ENCODE measurements at regions not wholly inside any gene's neighbourhood (a gene's known extent, or its start where the extent isn't known, plus 50 kb on each side); places are given as distances from the start of the nearest gene placed in this dataset.

DNA sequence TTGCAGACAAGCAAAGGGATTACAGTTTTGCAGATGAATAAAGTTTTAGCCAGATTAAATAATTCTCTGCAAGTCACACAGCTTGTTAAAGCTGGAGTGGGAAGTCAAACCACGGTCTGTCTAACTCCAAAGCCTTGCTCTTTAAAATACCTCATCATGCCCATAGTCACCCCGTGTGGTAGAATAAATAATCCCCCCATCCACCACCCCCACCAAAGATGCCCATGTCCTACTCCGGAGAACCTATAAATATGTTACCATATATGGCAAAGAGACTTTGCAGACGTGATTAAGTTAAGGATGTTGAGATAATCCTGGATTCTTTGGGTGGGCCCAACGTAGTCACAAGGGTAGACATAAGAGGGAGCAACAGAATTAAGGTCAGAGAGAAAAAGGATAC is 118.7 kb downstream of the BEND2 start:
- no peak for DNase-seq (ENCODE audit: low spot score)
- Histone ChIP-seq H3K4me3 (no peak overlapping the region), H3K9me2 (replicated peaks; ENCODE audit: insufficient read depth) (no peaks in the 10 kb centered on the region), H3K4me1 (ENCODE audit: insufficient read depth) (peaks cover 5% of the 10 kb centered on the region), H3K9me3 (ENCODE audit: low read depth) (no peaks in the 10 kb centered on the region), H3K27me3 (no peaks in the 10 kb centered on the region), H3K4me2 (no peak overlapping the region), H4K20me1 (ENCODE audit: insufficient read depth, poor library complexity, severe bottlenecking) (no peaks in the 10 kb centered on the region), H3K27ac (no peak overlapping the region), H2AFZ (no peak overlapping the region), H3K36me3 (replicated peaks; ENCODE audit: insufficient read depth, low read depth) (no peaks in the 10 kb centered on the region), H3K79me2 (peaks cover 27% of the 10 kb centered on the region)
- no peak for TF ChIP-seq EZH2phosphoT487 (IDR thresholded peaks at IDR 0.05; ENCODE audit: low read depth, severe bottlenecking, unreplicated experiment)
- TF ChIP-seq EZH2 (IDR thresholded peaks at IDR 0.05; ENCODE audit: borderline replicate concordance), result no peak
- TF ChIP-seq, protein P1, sequence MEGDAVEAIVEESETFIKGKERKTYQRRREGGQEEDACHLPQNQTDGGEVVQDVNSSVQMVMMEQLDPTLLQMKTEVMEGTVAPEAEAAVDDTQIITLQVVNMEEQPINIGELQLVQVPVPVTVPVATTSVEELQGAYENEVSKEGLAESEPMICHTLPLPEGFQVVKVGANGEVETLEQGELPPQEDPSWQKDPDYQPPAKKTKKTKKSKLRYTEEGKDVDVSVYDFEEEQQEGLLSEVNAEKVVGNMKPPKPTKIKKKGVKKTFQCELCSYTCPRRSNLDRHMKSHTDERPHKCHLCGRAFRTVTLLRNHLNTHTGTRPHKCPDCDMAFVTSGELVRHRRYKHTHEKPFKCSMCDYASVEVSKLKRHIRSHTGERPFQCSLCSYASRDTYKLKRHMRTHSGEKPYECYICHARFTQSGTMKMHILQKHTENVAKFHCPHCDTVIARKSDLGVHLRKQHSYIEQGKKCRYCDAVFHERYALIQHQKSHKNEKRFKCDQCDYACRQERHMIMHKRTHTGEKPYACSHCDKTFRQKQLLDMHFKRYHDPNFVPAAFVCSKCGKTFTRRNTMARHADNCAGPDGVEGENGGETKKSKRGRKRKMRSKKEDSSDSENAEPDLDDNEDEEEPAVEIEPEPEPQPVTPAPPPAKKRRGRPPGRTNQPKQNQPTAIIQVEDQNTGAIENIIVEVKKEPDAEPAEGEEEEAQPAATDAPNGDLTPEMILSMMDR (IDR thresholded peaks at IDR 0.05; ENCODE audit: poor library complexity), result no peak
- WGBS (ENCODE audit: low lambda C conversion rate, missing lambda C conversion rate), result 78% methylated on average over 5 of the region's 5 CpGs

DNA sequence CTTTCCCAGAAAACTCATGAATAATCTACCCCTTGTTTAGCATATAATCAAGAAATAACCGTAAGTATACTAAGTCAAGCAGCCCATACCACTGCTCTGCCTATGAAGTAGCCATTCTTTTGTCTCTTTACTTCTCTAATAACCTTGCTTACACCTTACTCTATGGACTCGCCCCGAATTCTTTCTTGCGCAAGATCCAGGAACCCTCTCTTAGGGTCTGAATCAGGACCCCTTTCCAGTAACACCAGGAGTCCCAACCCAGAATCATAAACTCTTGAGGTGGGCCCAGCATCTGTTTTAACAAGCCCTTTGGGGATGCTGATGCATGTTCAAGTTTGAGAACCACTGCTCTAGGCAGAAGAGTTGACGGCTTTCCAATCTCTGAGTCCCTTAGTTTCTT is 119.6 kb downstream of the BEND2 start:
- Histone ChIP-seq H3K79me2 (peaks cover 33% of the 10 kb centered on the region), H4K20me1 (ENCODE audit: insufficient read depth, poor library complexity, severe bottlenecking) (no peaks in the 10 kb centered on the region), H2AFZ (no peak overlapping the region), H3K4me1 (ENCODE audit: insufficient read depth) (peaks cover 5% of the 10 kb centered on the region), H3K4me3 (no peak overlapping the region), H3K9me2 (replicated peaks; ENCODE audit: insufficient read depth) (no peaks in the 10 kb centered on the region), H3K27ac (no peak overlapping the region), H3K27me3 (no peaks in the 10 kb centered on the region), H3K4me2 (no peak overlapping the region), H3K36me3 (replicated peaks; ENCODE audit: insufficient read depth, low read depth) (no peaks in the 10 kb centered on the region), H3K9me3 (ENCODE audit: low read depth) (no peaks in the 10 kb centered on the region)
- no peak for DNase-seq (ENCODE audit: low spot score)
- WGBS (ENCODE audit: low lambda C conversion rate, missing lambda C conversion rate), result 90% methylated on average over 5 of the region's 5 CpGs
- TF ChIP-seq EZH2phosphoT487 (IDR thresholded peaks at IDR 0.05; ENCODE audit: low read depth, severe bottlenecking, unreplicated experiment) (no peak), EZH2 (IDR thresholded peaks at IDR 0.05; ENCODE audit: borderline replicate concordance) (no peak)
- TF ChIP-seq, protein P1 (IDR thresholded peaks at IDR 0.05; ENCODE audit: poor library complexity), result no peak

DNA sequence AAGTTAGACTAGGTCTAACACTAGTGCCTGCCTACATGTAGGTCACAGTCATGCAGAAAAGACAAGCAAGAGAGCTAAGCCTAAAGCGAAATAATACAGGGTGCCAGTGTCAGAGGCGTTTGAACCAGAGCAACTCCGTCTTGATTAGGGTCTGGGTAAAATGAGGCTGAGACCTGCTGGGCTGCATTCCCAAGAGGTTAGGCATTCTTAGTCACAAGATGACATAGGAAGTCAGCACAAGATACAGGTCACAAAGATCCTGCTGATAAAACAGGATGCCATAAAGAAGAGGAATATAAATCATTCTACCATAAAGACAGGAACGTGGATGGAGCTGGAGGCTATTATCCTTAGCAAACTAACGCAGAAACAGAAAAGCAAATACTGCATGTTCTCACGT is 120.9 kb downstream of the BEND2 start:
- Histone ChIP-seq H3K27ac (peak overlapping the region; percentile 91), H4K20me1 (ENCODE audit: insufficient read depth, poor library complexity, severe bottlenecking) (no peaks in the 10 kb centered on the region)
- 52% methylated on average over 6 of the region's 6 CpGs for whole genome bisulfite sequencing (ENCODE audit: low lambda C conversion rate, missing lambda C conversion rate)

More for the DNA sequence above, 120.9 kb downstream of the BEND2 start:
- H3K4me2 ChIP-seq, result peak overlapping the region; percentile 64
- peaks cover 5% of the 10 kb centered on the region for H3K4me1 ChIP-seq (ENCODE audit: insufficient read depth)
- no peaks in the 10 kb centered on the region for H3K9me2 ChIP-seq (replicated peaks; ENCODE audit: insufficient read depth)
- no peaks in the 10 kb centered on the region for H3K27me3 ChIP-seq
- TF ChIP-seq EZH2 (IDR thresholded peaks at IDR 0.05; ENCODE audit: borderline replicate concordance) (no peak), EZH2phosphoT487 (IDR thresholded peaks at IDR 0.05; ENCODE audit: low read depth, severe bottlenecking, unreplicated experiment) (no peak)
- TF ChIP-seq, protein P1 (IDR thresholded peaks at IDR 0.05; ENCODE audit: poor library complexity), result no peak
- no peaks in the 10 kb centered on the region for H3K9me3 ChIP-seq (ENCODE audit: low read depth)
- no peaks in the 10 kb centered on the region for H3K36me3 ChIP-seq (replicated peaks; ENCODE audit: insufficient read depth, low read depth)
- no peak overlapping the region for H2AFZ ChIP-seq
- peaks cover 33% of the 10 kb centered on the region for H3K79me2 ChIP-seq
- no peak overlapping the region for H3K4me3 ChIP-seq
- DNase-seq (ENCODE audit: low spot score), result peak; percentile 5

Measured in hepatocyte (in vitro differentiated cells).